Renal cortical epithelial cell (primary cell): ENCODE measurements at regions not wholly inside any gene's neighbourhood (a gene's known extent, or its start where the extent isn't known, plus 50 kb on each side); places are given as distances from the start of the nearest gene placed in this dataset.
"Not testable (repeated sequence)": the region's sequence is repeated elsewhere in the genome, so short reads cannot be mapped to it uniquely, and the experiment has no call there.

ENCODE experiments used
- DNase-seq: peaks from one replicate; pipeline ENCODE4 v3.0.0-alpha.2; 2011; ENCODE audit warnings: low read depth

- DNase-seq: not testable (repeated sequence)
Measured at GRCh38 chr2:87486413-87486812, 261.5 kb upstream of the PLGLB2 start.

- not testable (repeated sequence) for DNase-seq
Measured at GRCh38 chr2:87488021-87488420, 259.9 kb upstream of the PLGLB2 start.

GRCh38 chr2:87488991-87489390 is 258.9 kb upstream of the PLGLB2 start:
- not testable (repeated sequence) for DNase-seq

- not testable (repeated sequence) for DNase-seq
Measured at GRCh38 chr2:87494846-87495245, 253.0 kb upstream of the PLGLB2 start.

GRCh38 chr2:87495455-87495854 is 252.4 kb upstream of the PLGLB2 start:
- DNase-seq: not testable (repeated sequence)

- DNase-seq: peak; percentile 65
Measured at GRCh38 chr2:87496036-87497006, 251.6 kb upstream of the PLGLB2 start.

GRCh38 chr2:87497135-87497534 is 250.8 kb upstream of the PLGLB2 start:
- not testable (repeated sequence) for DNase-seq

GRCh38 chr2:87497700-87498099 is 250.2 kb upstream of the PLGLB2 start:
- DNase-seq: not testable (repeated sequence)

GRCh38 chr2:87498169-87498853 is 249.6 kb upstream of the PLGLB2 start:
- not testable (repeated sequence) for DNase-seq

- not testable (repeated sequence) for DNase-seq
Measured at GRCh38 chr2:87498854-87499238, 249.0 kb upstream of the PLGLB2 start.

- not testable (repeated sequence) for DNase-seq
Measured at GRCh38 chr2:87499860-87500259, 248.0 kb upstream of the PLGLB2 start.

GRCh38 chr2:87500421-87500820 is 247.5 kb upstream of the PLGLB2 start:
- not testable (repeated sequence) for DNase-seq

- DNase-seq: not testable (repeated sequence)
Measured at GRCh38 chr2:87500951-87501350, 246.9 kb upstream of the PLGLB2 start.

- not testable (repeated sequence) for DNase-seq
Measured at GRCh38 chr2:87502948-87503347, 244.9 kb upstream of the PLGLB2 start.

- DNase-seq: not testable (repeated sequence)
Measured at GRCh38 chr2:87505239-87505638, 242.6 kb upstream of the PLGLB2 start.

GRCh38 chr2:87505909-87506308 is 242.0 kb upstream of the PLGLB2 start:
- DNase-seq: not testable (repeated sequence)

- DNase-seq: not testable (repeated sequence)
Measured at GRCh38 chr2:87507378-87508348, 240.2 kb upstream of the PLGLB2 start.

GRCh38 chr2:87511195-87511778 is 236.6 kb upstream of the PLGLB2 start:
- DNase-seq: not testable (repeated sequence)

- peak; percentile 32 for DNase-seq
Measured at GRCh38 chr2:87512864-87513530, 234.9 kb upstream of the PLGLB2 start.

GRCh38 chr2:87514034-87514433 is 233.9 kb upstream of the PLGLB2 start:
- not testable (repeated sequence) for DNase-seq
